Activated B cell treated with CpG ODN at 0.5 μM for 24 hours (primary cell): ENCODE measurements at regions not wholly inside any gene's neighbourhood (a gene's known extent, or its start where the extent isn't known, plus 50 kb on each side); places are given as distances from the start of the nearest gene placed in this dataset.

Experiments
- ATAC-seq: fragments of 200-7000 bp; cut with Tn5 transposase; one replicate; pipeline ENCODE4 v1.10.0; 2021; ENCODE audit warnings: low read depth, mild to moderate bottlenecking, moderate library complexity
- CTCF ChIA-PET: fragments of 350-600 bp; sonication (Branson Sonifier 250); formaldehyde crosslinking; loops from one replicate; lab custom pipeline; 2021; ENCODE audit warnings: antibody characterized with exemption; lab: Charles Lee
- POLR2A ChIA-PET: fragments of 350-600 bp; sonication (Branson Sonifier 250); formaldehyde crosslinking; loops from one replicate; lab custom pipeline; 2021; ENCODE audit warnings: antibody characterized with exemption; lab: Charles Lee
- DNase-seq: peaks from one replicate; pipeline ENCODE4 v3.0.0; 2022
- H3K27ac Mint-ChIP-seq: one replicate; pipeline ENCODE4 v1.8.0; 2020; ENCODE audit warnings: mixed read lengths
- H3K27me3 Mint-ChIP-seq: one replicate; pipeline ENCODE4 v1.8.0; 2021; ENCODE audit warnings: mixed read lengths
- H3K36me3 Mint-ChIP-seq: one replicate; pipeline ENCODE4 v1.8.0; 2021; ENCODE audit warnings: low read depth, mixed read lengths
- H3K4me1 Mint-ChIP-seq: one replicate; pipeline ENCODE4 v1.8.0; 2021; ENCODE audit warnings: mixed read lengths
- H3K4me3 Mint-ChIP-seq: one replicate; pipeline ENCODE4 v1.8.0; 2020; ENCODE audit warnings: mild to moderate bottlenecking, mixed read lengths
- H3K9me3 Mint-ChIP-seq: one replicate; pipeline ENCODE4 v1.8.0; 2020; ENCODE audit warnings: mixed read lengths
- CTCF ChIP-seq: fragments of 200-600 bp; IDR thresholded peaks from one replicate; pipeline ENCODE4 v1.8.0; 2022; ENCODE audit warnings: antibody characterized with exemption, mild to moderate bottlenecking
- intact Hi-C: fragments of 100-400 bp; cut with micrococcal nuclease; formaldehyde crosslinking; loops from one replicate; pipeline ENCODE4 v1.15.1; 2024

- H3K4me3 Mint-ChIP-seq: no peak overlapping the region
- no peak for TF ChIP-seq CTCF
- intact Hi-C loops: no loop called here
- peaks cover 3% of the 10 kb centered on the region for H3K9me3 Mint-ChIP-seq
- ATAC-seq (no peak), DNase-seq (no peak)
- no peaks in the 10 kb centered on the region for H3K36me3 Mint-ChIP-seq
- no peaks in the 10 kb centered on the region for H3K27me3 Mint-ChIP-seq
- ChIA-PET CTCF (no interaction called here), POLR2A (no interaction called here)
- no peak overlapping the region for H3K27ac Mint-ChIP-seq
- no peaks in the 10 kb centered on the region for H3K4me1 Mint-ChIP-seq
These were observed 515.0 kb downstream of the TBC1D4 start for GRCh38 chr13:74966814-74967424.

- ATAC-seq (no peak), DNase-seq (no peak)
- H3K4me3 Mint-ChIP-seq: no peak overlapping the region
- no peaks in the 10 kb centered on the region for H3K27me3 Mint-ChIP-seq
- H3K27ac Mint-ChIP-seq: no peak overlapping the region
- no peaks in the 10 kb centered on the region for H3K36me3 Mint-ChIP-seq
- H3K9me3 Mint-ChIP-seq: peaks cover 3% of the 10 kb centered on the region
- H3K4me1 Mint-ChIP-seq: no peaks in the 10 kb centered on the region
- ChIA-PET CTCF (no interaction called here), POLR2A (no interaction called here)
- intact Hi-C loops: no loop called here
- no peak for TF ChIP-seq CTCF
These were observed 515.7 kb downstream of the TBC1D4 start for GRCh38 chr13:74966275-74966674.

- intact Hi-C loops: no loop called here
- peaks cover 7% of the 10 kb centered on the region for H3K9me3 Mint-ChIP-seq
- DNase-seq: no peak
- no peak overlapping the region for H3K4me3 Mint-ChIP-seq
- H3K4me1 Mint-ChIP-seq: no peaks in the 10 kb centered on the region
- TF ChIP-seq CTCF: no peak
- POLR2A ChIA-PET: no interaction called here
- H3K27ac Mint-ChIP-seq: no peak overlapping the region
- no peaks in the 10 kb centered on the region for H3K27me3 Mint-ChIP-seq
- H3K36me3 Mint-ChIP-seq: no peaks in the 10 kb centered on the region
- ATAC-seq: no peak
- CTCF ChIA-PET: no interaction called here
These were observed 536.3 kb downstream of the TBC1D4 start for GRCh38 chr13:74945637-74946036.

- intact Hi-C loops: no loop called here
- H3K4me1 Mint-ChIP-seq: no peaks in the 10 kb centered on the region
- ChIA-PET POLR2A (no interaction called here), CTCF (no interaction called here)
- no peaks in the 10 kb centered on the region for H3K27me3 Mint-ChIP-seq
- no peak for ATAC-seq
- no peaks in the 10 kb centered on the region for H3K36me3 Mint-ChIP-seq
- no peak overlapping the region for H3K27ac Mint-ChIP-seq
- H3K4me3 Mint-ChIP-seq: no peak overlapping the region
- DNase-seq: no peak
- TF ChIP-seq CTCF: no peak
- no peaks in the 10 kb centered on the region for H3K9me3 Mint-ChIP-seq
These were observed 550.1 kb downstream of the TBC1D4 start for GRCh38 chr13:74931698-74932433.

- no peaks in the 10 kb centered on the region for H3K36me3 Mint-ChIP-seq
- H3K27ac Mint-ChIP-seq: no peak overlapping the region
- no peaks in the 10 kb centered on the region for H3K27me3 Mint-ChIP-seq
- H3K9me3 Mint-ChIP-seq: no peaks in the 10 kb centered on the region
- no peak for ATAC-seq
- DNase-seq: no peak
- ChIA-PET POLR2A (no interaction called here), CTCF (no interaction called here)
- intact Hi-C loops: no loop called here
- TF ChIP-seq CTCF: no peak
- no peak overlapping the region for H3K4me3 Mint-ChIP-seq
- no peaks in the 10 kb centered on the region for H3K4me1 Mint-ChIP-seq
These were observed 551.4 kb downstream of the TBC1D4 start for GRCh38 chr13:74930402-74931165.
